Neural cell (in vitro differentiated cells): ENCODE measurements at regions not wholly inside any gene's neighbourhood (a gene's known extent, or its start where the extent isn't known, plus 50 kb on each side); places are given as distances from the start of the nearest gene placed in this dataset.

Experiments used
- H2AFZ ChIP-seq: fragments of 200-600, 300-800 bp; sonication (generic), shearing (Covaris generic); 2 replicates; pipeline ENCODE4 v1.6.0; 2014; ENCODE audit warnings: low read depth, mild to moderate bottlenecking, antibody characterized with exemption, low read length, moderate library complexity
- H3F3A ChIP-seq: fragments of 200-600 bp; shearing (Covaris generic); 2 replicates; pipeline ENCODE4 v1.6.1; 2016; ENCODE audit warnings: mild to moderate bottlenecking, moderate library complexity, mixed read lengths, antibody characterized with exemption, low read length; ENCODE audit not compliant: insufficient read depth, poor library complexity, severe bottlenecking
- H3K27ac ChIP-seq: fragments of 200-600, 300-800 bp; sonication (generic), shearing (Covaris generic); 2 replicates; pipeline ENCODE4 v1.5.1; 2014; ENCODE audit warnings: mild to moderate bottlenecking, low read length, moderate library complexity
- H3K27me3 ChIP-seq: fragments of 300-800, 200-600 bp; sonication (generic), shearing (Covaris generic); 2 replicates; pipeline ENCODE4 v1.6.0; 2014; ENCODE audit warnings: mild to moderate bottlenecking, low read depth, low read length, moderate library complexity; ENCODE audit not compliant: insufficient read depth
- H3K36me3 ChIP-seq: fragments of 300-800, 200-600 bp; sonication (generic), shearing (Covaris generic); 2 replicates; pipeline ENCODE4 v1.5.1; 2014; ENCODE audit warnings: mild to moderate bottlenecking, antibody characterized with exemption, low read length, moderate library complexity; ENCODE audit not compliant: insufficient read depth
- H3K4me2 ChIP-seq: fragments of 300-800, 200-600 bp; sonication (generic), shearing (Covaris generic); 2 replicates; pipeline ENCODE4 v1.6.0; 2014; ENCODE audit warnings: mild to moderate bottlenecking, low read length
- H3K4me3 ChIP-seq: fragments of 300-800, 200-600 bp; sonication (generic), shearing (Covaris generic); 2 replicates; pipeline ENCODE4 v1.5.1; 2014; ENCODE audit warnings: mild to moderate bottlenecking, low read length, moderate library complexity
- H3K79me2 ChIP-seq: fragments of 200-600 bp; shearing (Covaris generic); replicated peaks from 2 replicates; pipeline ENCODE4 v1.6.0; 2014; ENCODE audit warnings: mild to moderate bottlenecking, low read length, moderate library complexity; ENCODE audit not compliant: insufficient read depth
- H3K9ac ChIP-seq: fragments of 300-800, 200-600 bp; sonication (generic), shearing (Covaris generic); 2 replicates; pipeline ENCODE4 v1.6.1; 2016; ENCODE audit warnings: mild to moderate bottlenecking, low read length, mixed read lengths
- H3K9me2 ChIP-seq: fragments of 200-600 bp; shearing (Covaris generic); 2 replicates; pipeline ENCODE4 v1.6.1; 2016; ENCODE audit warnings: mild to moderate bottlenecking, low read length, mixed read lengths; ENCODE audit not compliant: insufficient read depth
- H3K9me3 ChIP-seq: fragments of 200-600, 300-800 bp; sonication (generic), shearing (Covaris generic); 2 replicates; pipeline ENCODE4 v1.6.1; 2016; ENCODE audit warnings: mild to moderate bottlenecking, mixed run types, low read length, moderate library complexity, mixed read lengths
- H4K20me1 ChIP-seq: fragments of 200-600 bp; shearing (Covaris generic); 2 replicates; pipeline ENCODE4 v1.6.1; 2016; ENCODE audit warnings: mild to moderate bottlenecking, mixed run types; ENCODE audit not compliant: insufficient read depth
- EP300 ChIP-seq: fragments of 450-650 bp; conservative IDR thresholded peaks from 2 replicates; pipeline ENCODE4 v1.6.1; 2014; ENCODE audit warnings: antibody characterized with exemption, mild to moderate bottlenecking, moderate library complexity; ENCODE audit not compliant: poor library complexity, severe bottlenecking
- EZH2 ChIP-seq: fragments of 200-600, 300-800 bp; shearing (Covaris generic), sonication (generic); IDR thresholded peaks from 2 replicates; pipeline ENCODE4 v1.6.1; 2014; ENCODE audit warnings: antibody characterized with exemption, low read length, borderline replicate concordance, mild to moderate bottlenecking; ENCODE audit not compliant: insufficient read depth, poor library complexity, severe bottlenecking
- MXI1 ChIP-seq: fragments of 450-650 bp; conservative IDR thresholded peaks from 2 replicates; pipeline ENCODE4 v1.6.1; 2014; ENCODE audit warnings: antibody characterized with exemption, mild to moderate bottlenecking; ENCODE audit not compliant: poor library complexity, severe bottlenecking
- POLR2AphosphoS5 ChIP-seq: IDR thresholded peaks from 2 replicates; pipeline ENCODE4 v1.6.1; 2012
- RAD21 ChIP-seq: fragments of 450-650 bp; conservative IDR thresholded peaks from 2 replicates; pipeline ENCODE4 v1.6.1; 2014; ENCODE audit warnings: antibody characterized with exemption, mild to moderate bottlenecking, moderate library complexity
- REST ChIP-seq: IDR thresholded peaks from 2 replicates; pipeline ENCODE4 v1.6.1; 2012; ENCODE audit warnings: borderline replicate concordance
- SMC3 ChIP-seq: fragments of 450-650 bp; conservative IDR thresholded peaks from 2 replicates; pipeline ENCODE4 v1.6.1; 2014; ENCODE audit warnings: antibody characterized with exemption, mild to moderate bottlenecking, moderate library complexity; ENCODE audit not compliant: poor library complexity
- TAF1 ChIP-seq: IDR thresholded peaks from 2 replicates; pipeline ENCODE4 v1.6.1; 2012; ENCODE audit warnings: low read depth
- TF ChIP-seq, protein P1 (sequence below): fragments of 450-650 bp; IDR thresholded peaks from 2 replicates; pipeline ENCODE4 v1.5.1; 2014; ENCODE audit warnings: antibody characterized with exemption, mild to moderate bottlenecking, moderate library complexity; ENCODE audit not compliant: poor library complexity, severe bottlenecking

- H3K4me2 ChIP-seq, result no peak overlapping the region
- H3K9me2 ChIP-seq, result no peaks in the 10 kb centered on the region
- H3K79me2 ChIP-seq, result no peaks in the 10 kb centered on the region
- H4K20me1 ChIP-seq, result no peaks in the 10 kb centered on the region
- no peaks in the 10 kb centered on the region for H3K36me3 ChIP-seq
- no peaks in the 10 kb centered on the region for H3K9me3 ChIP-seq
- no peak overlapping the region for H3K27ac ChIP-seq
- H3K27me3 ChIP-seq, result no peaks in the 10 kb centered on the region
- H2AFZ ChIP-seq, result no peak overlapping the region
- no peak for TF ChIP-seq SMC3
- TF ChIP-seq, protein P1, sequence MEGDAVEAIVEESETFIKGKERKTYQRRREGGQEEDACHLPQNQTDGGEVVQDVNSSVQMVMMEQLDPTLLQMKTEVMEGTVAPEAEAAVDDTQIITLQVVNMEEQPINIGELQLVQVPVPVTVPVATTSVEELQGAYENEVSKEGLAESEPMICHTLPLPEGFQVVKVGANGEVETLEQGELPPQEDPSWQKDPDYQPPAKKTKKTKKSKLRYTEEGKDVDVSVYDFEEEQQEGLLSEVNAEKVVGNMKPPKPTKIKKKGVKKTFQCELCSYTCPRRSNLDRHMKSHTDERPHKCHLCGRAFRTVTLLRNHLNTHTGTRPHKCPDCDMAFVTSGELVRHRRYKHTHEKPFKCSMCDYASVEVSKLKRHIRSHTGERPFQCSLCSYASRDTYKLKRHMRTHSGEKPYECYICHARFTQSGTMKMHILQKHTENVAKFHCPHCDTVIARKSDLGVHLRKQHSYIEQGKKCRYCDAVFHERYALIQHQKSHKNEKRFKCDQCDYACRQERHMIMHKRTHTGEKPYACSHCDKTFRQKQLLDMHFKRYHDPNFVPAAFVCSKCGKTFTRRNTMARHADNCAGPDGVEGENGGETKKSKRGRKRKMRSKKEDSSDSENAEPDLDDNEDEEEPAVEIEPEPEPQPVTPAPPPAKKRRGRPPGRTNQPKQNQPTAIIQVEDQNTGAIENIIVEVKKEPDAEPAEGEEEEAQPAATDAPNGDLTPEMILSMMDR, result no peak
- no peak for TF ChIP-seq EZH2
- TF ChIP-seq REST, result no peak
- no peak for TF ChIP-seq RAD21
- no peak overlapping the region for H3K4me3 ChIP-seq
- no peak overlapping the region for H3K9ac ChIP-seq
- no peaks in the 10 kb centered on the region for H3F3A ChIP-seq
Measured at GRCh38 chr11:91730057-91730456, 494.6 kb upstream of the FAT3 start.

DNA sequence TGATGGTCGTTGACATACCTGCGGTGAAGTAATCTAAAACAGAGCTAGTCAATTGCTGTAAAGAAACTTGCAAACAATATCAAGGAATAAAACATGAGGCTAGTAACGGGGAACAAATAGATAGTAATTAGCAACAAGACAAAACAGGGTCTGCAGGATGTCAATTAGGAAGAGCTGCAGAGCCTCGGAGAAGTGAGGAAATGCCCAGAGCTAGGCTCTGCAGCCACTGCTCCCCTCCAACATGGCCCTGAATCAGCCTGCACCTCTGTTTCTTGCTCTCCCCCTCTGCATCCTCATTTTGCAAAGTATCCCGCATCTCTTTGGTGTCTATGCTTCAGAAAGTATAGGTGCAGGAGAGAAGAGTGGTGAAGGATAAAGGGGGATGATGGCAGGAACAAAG is 507.4 kb upstream of the FAT3 start:
- no peaks in the 10 kb centered on the region for H3K9me2 ChIP-seq
- H4K20me1 ChIP-seq, result no peaks in the 10 kb centered on the region
- H3K79me2 ChIP-seq, result no peaks in the 10 kb centered on the region
- no peak overlapping the region for H3K9ac ChIP-seq
- no peaks in the 10 kb centered on the region for H3K27me3 ChIP-seq
- no peaks in the 10 kb centered on the region for H3K36me3 ChIP-seq
- no peak overlapping the region for H2AFZ ChIP-seq
- no peaks in the 10 kb centered on the region for H3K9me3 ChIP-seq
- H3K4me3 ChIP-seq, result no peak overlapping the region
- no peak for TF ChIP-seq EP300
- no peak for TF ChIP-seq TAF1
- no peak for TF ChIP-seq SMC3
- no peak for TF ChIP-seq REST
- no peak for TF ChIP-seq EZH2
- TF ChIP-seq RAD21, result no peak
- TF ChIP-seq, protein P1, result no peak
- TF ChIP-seq POLR2AphosphoS5, result no peak
- no peak for TF ChIP-seq MXI1
- H3K4me2 ChIP-seq, result no peak overlapping the region
- no peaks in the 10 kb centered on the region for H3F3A ChIP-seq
- H3K27ac ChIP-seq, result no peak overlapping the region
